ENCODE measurements at regions not wholly inside any gene's neighbourhood (a gene's known extent, or its start where the extent isn't known, plus 50 kb on each side); places are given as distances from the start of the nearest gene placed in this dataset.

DNA sequence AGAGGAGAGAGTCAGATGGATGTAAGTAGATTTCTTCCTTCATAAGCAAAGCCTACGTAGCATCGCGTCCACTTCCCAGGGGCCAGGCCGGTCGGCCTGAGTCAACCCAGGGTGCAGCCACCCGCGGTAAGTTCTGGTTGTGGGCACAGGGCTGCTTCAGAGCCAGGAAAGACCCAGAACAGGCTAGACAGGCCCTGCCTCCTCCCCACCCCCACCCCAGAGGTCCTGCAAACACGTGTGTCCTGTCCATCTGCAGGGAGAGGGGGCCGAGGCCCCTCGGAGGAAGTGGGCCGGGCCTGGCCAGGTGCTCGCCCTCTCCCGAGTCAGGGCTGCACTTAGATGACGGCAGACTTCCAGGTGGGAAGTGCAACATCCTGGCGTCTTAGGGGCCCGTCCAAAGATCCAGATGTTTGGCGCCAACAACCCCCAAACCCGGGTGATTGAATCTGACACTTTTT is 100.8 kb upstream of the ALDH1A3 start:
- Histone ChIP-seq H3K9ac (ENCODE audit: low read length) (no peak overlapping the region), H3K4me1 (ENCODE audit: control insufficient read depth, insufficient read depth, low read length) (no peaks in the 10 kb centered on the region)

DNA sequence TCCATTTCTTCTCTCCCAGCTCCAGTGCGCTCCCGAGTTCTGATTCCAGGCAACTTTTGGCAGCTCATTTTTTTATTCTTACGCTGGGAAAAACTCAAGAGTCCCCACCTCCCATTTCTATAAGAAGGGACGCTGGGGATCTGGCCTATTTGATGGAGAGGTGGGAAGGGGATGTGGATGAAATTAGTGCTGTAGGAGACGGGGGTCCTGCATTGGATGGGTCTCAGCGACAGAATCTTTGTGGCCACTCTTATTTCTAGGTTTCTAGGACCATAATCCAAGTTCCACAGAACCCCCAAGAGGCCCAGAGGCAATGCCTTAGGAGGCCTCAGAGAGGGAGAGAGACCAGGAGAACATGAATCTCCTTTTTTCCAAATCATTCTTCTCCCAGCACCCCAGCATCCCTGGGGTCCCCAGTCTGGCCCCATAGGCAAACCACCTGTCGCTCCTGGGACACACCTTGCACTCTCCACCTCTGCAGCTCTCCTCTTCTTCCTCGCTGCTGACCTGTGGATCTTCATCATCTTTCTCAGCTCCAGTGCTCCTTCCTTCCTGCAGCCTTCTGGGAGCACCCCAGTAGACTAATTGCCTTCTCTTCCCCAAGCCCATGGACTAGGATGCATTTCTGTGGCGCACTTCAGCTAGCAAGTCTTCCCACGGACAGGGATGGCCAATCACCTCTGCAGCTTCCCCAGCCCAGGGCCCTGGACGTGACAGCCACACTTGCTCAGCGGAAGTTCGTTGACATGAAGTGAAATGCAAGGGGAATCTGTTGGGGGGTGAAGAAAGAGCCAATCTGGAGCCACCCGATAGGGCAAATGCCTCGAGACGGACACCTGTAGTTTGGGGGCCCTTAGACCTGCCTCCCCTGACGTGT is 100.1 kb upstream of the ALDH1A3 start:
- Histone ChIP-seq H3K9me3 (ENCODE audit: control insufficient read depth, low read length) (no peaks in the 10 kb centered on the region), H3K27me3 (ENCODE audit: control insufficient read depth, insufficient read depth, low read length) (no peaks in the 10 kb centered on the region), H3K36me3 (ENCODE audit: control insufficient read depth, insufficient read depth, low read length) (no peaks in the 10 kb centered on the region), H3K9ac (ENCODE audit: low read length) (no peak overlapping the region), H3K4me1 (ENCODE audit: control insufficient read depth, insufficient read depth, low read length) (no peaks in the 10 kb centered on the region), H3K4me3 (ENCODE audit: low read length) (no peak overlapping the region)

More for the DNA sequence above, 100.8 kb upstream of the ALDH1A3 start:
- H3K4me3 ChIP-seq (ENCODE audit: low read length) = no peak overlapping the region
- H3K9me3 ChIP-seq (ENCODE audit: control insufficient read depth, low read length) = no peaks in the 10 kb centered on the region
- H3K27me3 ChIP-seq (ENCODE audit: control insufficient read depth, insufficient read depth, low read length) = no peaks in the 10 kb centered on the region
- no peaks in the 10 kb centered on the region for H3K36me3 ChIP-seq (ENCODE audit: control insufficient read depth, insufficient read depth, low read length)

DNA sequence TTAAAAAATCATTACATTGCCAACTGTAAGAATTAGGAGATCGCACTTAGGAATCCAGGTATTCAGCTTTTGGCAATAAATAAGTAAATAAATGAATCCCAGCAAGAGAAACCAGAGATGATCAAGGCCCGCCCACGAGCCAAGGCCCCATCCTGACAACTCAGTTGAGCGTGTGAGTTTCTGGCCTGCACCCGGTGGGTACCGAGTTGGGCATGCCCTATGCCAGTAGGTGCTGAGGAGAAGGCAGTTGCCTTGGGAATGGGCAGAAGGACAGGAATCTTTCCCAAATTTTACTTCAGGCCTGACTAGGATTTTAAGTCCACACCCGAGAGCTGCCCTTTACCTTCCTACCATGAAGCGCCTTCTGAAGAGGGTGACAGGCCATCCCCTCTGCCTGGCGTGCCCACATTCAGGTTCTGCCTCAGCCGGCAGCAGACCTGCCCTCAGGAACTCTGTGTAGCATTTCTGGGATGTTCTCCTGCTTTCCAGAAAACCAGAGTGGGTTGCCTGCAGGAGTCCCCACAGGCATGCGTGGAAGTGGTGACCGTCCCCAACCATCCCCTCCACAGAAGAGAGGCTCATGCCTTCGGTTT is 99.3 kb upstream of the ALDH1A3 start:
- no peak overlapping the region for H3K4me3 ChIP-seq (ENCODE audit: low read length)
- no peaks in the 10 kb centered on the region for H3K36me3 ChIP-seq (ENCODE audit: control insufficient read depth, insufficient read depth, low read length)
- H3K9ac ChIP-seq (ENCODE audit: low read length) = no peak overlapping the region
- H3K4me1 ChIP-seq (ENCODE audit: control insufficient read depth, insufficient read depth, low read length) = no peaks in the 10 kb centered on the region
- H3K9me3 ChIP-seq (ENCODE audit: control insufficient read depth, low read length) = no peaks in the 10 kb centered on the region
- no peaks in the 10 kb centered on the region for H3K27me3 ChIP-seq (ENCODE audit: control insufficient read depth, insufficient read depth, low read length)

DNA sequence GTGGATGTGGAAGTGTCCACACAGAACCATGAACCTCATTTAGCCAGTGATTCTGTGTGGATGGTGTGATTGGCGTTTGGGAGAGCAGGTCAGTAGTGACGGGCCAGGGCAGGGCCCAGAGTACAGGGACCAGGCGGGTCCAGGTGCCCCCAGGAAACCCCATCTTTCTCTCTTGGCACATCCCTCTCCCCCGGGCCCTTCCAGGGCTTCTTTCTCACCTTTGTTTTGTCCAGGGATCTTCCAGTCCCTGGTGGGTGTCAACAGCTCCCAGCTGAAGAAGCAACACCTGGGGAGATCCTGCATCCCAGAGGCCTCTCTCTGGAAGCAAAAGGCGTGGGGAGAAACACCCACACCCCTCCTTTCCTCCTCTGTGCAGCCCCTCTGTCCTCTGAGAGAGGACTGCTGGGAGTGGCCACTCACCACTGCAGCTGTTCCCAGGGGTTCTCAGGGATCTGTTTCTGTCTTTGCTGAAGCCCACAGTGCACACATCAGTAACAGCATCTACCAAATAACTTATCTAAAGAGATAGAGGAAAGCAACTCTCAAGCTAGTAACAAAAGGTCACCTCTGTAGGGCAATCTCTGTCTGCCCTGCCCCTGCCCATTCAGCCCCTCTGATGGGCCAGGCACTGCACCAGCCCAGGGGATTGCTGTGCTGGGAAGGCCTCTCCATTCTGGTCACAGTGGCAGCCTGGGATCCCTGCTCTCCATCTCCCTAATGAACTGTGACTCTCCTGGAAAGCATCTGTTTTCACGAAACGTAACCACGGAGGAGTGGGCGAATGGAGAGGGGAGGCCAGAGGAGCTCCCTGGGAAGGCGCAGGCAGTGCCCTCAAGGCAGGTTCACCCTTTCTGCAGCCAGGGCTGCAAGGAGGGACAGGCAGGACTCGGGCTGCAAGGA is 98.3 kb upstream of the ALDH1A3 start:
- H3K27me3 ChIP-seq (ENCODE audit: control insufficient read depth, insufficient read depth, low read length) = no peaks in the 10 kb centered on the region
- no peaks in the 10 kb centered on the region for H3K9me3 ChIP-seq (ENCODE audit: control insufficient read depth, low read length)
- H3K4me1 ChIP-seq (ENCODE audit: control insufficient read depth, insufficient read depth, low read length) = no peaks in the 10 kb centered on the region
- no peak overlapping the region for H3K9ac ChIP-seq (ENCODE audit: low read length)
- no peak overlapping the region for H3K4me3 ChIP-seq (ENCODE audit: low read length)
- no peaks in the 10 kb centered on the region for H3K36me3 ChIP-seq (ENCODE audit: control insufficient read depth, insufficient read depth, low read length)

DNA sequence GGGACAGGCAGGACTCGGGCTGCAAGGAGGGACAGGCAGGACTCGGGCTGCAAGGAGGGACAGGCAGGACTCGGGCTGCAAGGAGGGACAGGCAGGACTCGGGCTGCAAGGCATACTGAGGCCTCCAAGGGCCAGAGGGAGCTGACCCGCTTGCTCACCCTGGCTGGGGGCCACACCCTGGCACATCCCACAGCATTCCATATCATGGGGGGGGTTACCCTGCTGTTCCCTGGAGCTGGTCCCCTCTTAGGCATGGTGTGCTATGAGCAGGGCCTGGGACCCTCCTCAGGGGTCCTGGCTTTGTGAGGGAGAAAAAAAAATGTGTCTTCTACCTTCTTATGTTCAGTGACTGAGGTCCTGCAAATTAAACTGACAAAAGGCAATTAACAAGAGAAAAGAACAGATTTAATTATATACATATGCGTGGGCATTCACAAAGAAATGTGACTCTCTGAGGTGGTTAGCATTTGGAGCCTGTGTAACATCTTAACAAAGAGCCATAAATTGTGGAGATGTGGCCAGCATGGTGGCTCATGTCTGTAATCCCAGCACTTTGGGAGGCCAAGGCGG is 97.6 kb upstream of the ALDH1A3 start:
- Histone ChIP-seq H3K27me3 (ENCODE audit: control insufficient read depth, insufficient read depth, low read length) (no peaks in the 10 kb centered on the region), H3K4me3 (ENCODE audit: low read length) (no peak overlapping the region), H3K9me3 (ENCODE audit: control insufficient read depth, low read length) (no peaks in the 10 kb centered on the region), H3K36me3 (ENCODE audit: control insufficient read depth, insufficient read depth, low read length) (no peaks in the 10 kb centered on the region), H3K9ac (ENCODE audit: low read length) (no peak overlapping the region), H3K4me1 (ENCODE audit: control insufficient read depth, insufficient read depth, low read length) (no peaks in the 10 kb centered on the region)

DNA sequence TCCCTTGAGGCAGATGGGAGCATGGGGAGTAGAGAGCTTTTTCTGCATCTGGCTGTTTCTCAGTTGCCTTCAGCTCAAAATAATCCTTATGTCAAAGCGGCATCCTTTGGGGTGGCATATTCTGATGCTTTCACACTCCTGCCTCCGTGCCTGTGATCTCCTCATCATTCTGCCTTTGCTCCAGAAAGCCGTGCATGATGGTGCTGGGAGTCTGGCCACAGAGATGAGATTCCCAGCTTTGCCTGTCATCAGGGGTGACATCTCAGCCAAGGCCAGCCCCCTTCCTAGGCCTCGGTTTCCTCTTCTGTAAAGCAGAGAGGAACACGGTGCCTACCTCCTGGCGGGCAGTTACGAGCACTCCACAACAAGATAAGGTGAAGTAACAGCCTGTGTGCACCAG is 96.3 kb upstream of the ALDH1A3 start:
- H3K36me3 ChIP-seq (ENCODE audit: control insufficient read depth, insufficient read depth, low read length) = no peaks in the 10 kb centered on the region
- no peaks in the 10 kb centered on the region for H3K4me1 ChIP-seq (ENCODE audit: control insufficient read depth, insufficient read depth, low read length)
- H3K27me3 ChIP-seq (ENCODE audit: control insufficient read depth, insufficient read depth, low read length) = no peaks in the 10 kb centered on the region
- no peak overlapping the region for H3K9ac ChIP-seq (ENCODE audit: low read length)
- H3K4me3 ChIP-seq (ENCODE audit: low read length) = no peak overlapping the region
- no peaks in the 10 kb centered on the region for H3K9me3 ChIP-seq (ENCODE audit: control insufficient read depth, low read length)

DNA sequence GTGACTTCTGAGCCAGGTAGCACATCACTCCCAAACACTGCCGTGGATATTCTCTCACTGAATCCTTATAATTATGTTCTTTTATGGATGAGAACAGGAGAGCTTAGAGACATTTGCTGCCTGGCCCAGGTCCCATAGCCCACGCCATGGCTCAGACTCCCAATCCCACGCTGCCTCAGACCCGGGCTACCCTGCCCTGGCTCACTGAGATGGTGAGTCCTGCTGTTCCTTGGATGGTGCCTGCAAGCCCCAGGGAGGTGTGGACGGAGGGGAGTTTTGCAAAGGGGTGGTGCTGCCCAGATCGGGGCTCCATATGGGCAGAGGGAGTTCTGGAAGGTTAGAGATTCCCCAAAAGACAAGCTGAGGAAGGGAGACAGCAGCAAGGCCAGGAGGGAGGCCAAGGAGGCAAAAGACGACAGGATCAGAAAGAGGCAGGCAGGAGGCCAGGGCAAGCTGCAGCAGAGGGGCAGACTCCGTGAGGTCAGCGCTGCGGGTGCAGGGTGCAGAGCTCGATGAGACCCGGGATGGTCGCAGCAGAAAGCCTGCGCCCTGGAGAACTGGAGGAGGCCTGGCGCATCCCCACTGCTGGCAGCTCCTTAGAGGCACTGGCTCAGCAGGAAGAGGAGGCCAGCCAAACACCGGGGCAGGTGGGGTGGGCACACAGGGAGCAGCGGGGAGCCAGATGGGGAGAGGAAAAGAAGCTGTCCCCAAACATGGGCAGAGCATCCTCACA is 95.7 kb upstream of the ALDH1A3 start:
- no peaks in the 10 kb centered on the region for H3K36me3 ChIP-seq (ENCODE audit: control insufficient read depth, insufficient read depth, low read length)

DNA sequence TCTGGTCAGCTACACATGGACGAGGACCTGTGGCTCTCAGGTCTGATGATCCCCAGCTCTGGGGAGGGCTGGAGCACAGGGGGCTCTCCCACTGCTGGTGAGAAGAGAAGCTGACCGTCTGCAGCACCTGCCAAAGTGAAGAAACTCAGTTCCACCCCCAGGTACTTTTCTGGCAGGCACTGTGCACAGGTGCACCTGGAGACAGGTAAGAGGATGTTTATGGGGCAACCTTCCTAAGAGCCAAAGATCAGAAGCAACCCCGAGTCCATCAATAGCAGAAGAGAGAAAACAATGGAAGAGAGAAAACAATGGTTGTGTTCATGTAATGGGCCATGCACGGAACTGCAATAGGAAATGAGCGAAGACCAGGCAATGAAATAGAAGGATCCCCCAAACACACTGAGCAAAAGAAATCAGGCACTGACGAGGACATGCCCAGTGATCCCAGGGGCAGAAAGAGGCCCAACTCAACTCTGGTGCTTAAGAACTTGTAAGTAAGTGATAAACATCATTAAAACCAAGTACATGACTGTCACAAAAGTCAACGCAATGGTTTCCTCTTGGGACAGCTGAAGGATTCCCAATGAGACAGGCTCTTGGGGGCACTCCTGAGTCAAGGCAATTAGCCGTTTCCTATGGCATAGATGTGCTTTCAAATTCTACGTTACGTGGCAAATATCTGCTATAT is 95.0 kb upstream of the ALDH1A3 start:
- H3K9me3 ChIP-seq (ENCODE audit: control insufficient read depth, low read length) = no peaks in the 10 kb centered on the region
- H3K27me3 ChIP-seq (ENCODE audit: control insufficient read depth, insufficient read depth, low read length) = no peaks in the 10 kb centered on the region
- H3K9ac ChIP-seq (ENCODE audit: low read length) = no peak overlapping the region
- H3K4me1 ChIP-seq (ENCODE audit: control insufficient read depth, insufficient read depth, low read length) = no peaks in the 10 kb centered on the region
- no peaks in the 10 kb centered on the region for H3K36me3 ChIP-seq (ENCODE audit: control insufficient read depth, insufficient read depth, low read length)
- H3K4me3 ChIP-seq (ENCODE audit: low read length) = no peak overlapping the region

More for the DNA sequence above, 95.7 kb upstream of the ALDH1A3 start:
- no peak overlapping the region for H3K4me3 ChIP-seq (ENCODE audit: low read length)
- no peaks in the 10 kb centered on the region for H3K27me3 ChIP-seq (ENCODE audit: control insufficient read depth, insufficient read depth, low read length)
- H3K4me1 ChIP-seq (ENCODE audit: control insufficient read depth, insufficient read depth, low read length) = no peaks in the 10 kb centered on the region
- H3K9me3 ChIP-seq (ENCODE audit: control insufficient read depth, low read length) = no peaks in the 10 kb centered on the region
- no peak overlapping the region for H3K9ac ChIP-seq (ENCODE audit: low read length)

DNA sequence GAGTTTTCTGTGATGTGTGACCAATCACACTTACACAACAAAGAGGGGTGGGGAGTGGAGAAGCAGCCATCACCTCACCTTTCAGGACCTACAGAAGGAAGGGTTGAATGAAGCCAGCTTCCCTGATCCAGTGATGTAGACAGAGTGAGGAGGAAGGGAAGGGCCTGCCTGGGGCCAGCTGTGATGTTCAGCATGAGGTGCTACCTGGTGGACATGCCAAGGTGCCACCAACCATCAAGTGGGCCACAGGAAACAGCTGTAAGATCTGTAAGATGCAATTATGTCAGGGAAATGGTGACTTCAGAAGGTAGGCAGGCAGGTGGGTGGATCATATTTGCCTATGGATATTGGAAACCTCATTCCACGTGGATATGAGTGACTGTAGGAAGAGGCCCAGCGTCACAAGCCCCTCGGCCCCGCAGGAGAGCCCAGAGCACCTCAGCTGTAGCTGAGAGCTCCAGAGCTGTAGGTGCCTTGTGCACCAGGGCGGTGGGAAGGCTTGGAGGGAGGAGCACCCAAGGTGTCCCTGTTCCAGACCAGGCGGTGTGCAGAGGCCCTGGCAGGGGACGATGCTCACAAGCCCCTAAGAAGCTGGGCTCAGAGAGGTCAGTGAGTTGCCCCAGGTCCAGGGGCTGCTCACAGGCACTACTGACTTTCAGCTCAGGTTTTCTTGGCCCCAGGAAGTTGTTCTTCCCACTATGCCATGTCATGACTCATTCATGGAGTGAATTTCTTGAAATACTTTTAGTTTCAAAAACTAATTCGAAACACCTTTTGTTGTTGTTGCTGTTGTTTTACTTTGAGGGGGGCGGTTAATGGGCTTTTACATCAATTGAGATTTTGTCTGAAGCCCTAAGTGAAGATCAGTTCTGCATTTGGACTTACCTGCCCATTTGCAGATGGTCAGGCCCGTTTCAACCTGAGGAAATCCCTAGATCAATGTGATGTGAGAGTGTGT is 94.2 kb upstream of the ALDH1A3 start:
- H3K4me1 ChIP-seq (ENCODE audit: control insufficient read depth, insufficient read depth, low read length) = no peaks in the 10 kb centered on the region
- H3K9me3 ChIP-seq (ENCODE audit: control insufficient read depth, low read length) = no peaks in the 10 kb centered on the region
- no peaks in the 10 kb centered on the region for H3K27me3 ChIP-seq (ENCODE audit: control insufficient read depth, insufficient read depth, low read length)
- H3K36me3 ChIP-seq (ENCODE audit: control insufficient read depth, insufficient read depth, low read length) = no peaks in the 10 kb centered on the region
- H3K4me3 ChIP-seq (ENCODE audit: low read length) = no peak overlapping the region
- no peak overlapping the region for H3K9ac ChIP-seq (ENCODE audit: low read length)

DNA sequence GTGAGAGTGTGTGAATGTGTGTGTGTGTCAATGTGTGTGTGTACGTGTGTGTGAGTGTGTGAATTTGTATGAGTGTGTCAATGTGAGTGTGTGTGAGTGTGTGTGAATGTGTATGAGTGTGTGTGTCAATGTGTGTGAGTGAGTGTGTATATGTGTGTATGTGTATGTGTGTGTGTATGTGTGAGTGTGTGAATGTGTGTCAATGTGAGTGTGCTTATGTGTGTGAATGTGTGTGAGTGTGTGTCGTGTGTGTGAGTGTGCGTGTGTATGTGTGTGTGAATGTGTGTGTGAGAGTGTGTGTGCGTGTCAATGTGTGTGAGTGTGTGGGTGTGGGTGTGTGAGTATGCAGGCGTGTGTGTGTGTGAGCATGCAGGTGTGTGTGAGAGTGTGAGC is 93.5 kb upstream of the ALDH1A3 start:
- no peaks in the 10 kb centered on the region for H3K4me1 ChIP-seq (ENCODE audit: control insufficient read depth, insufficient read depth, low read length)
- no peaks in the 10 kb centered on the region for H3K9me3 ChIP-seq (ENCODE audit: control insufficient read depth, low read length)
- no peak overlapping the region for H3K9ac ChIP-seq (ENCODE audit: low read length)
- no peaks in the 10 kb centered on the region for H3K27me3 ChIP-seq (ENCODE audit: control insufficient read depth, insufficient read depth, low read length)
- H3K4me3 ChIP-seq (ENCODE audit: low read length) = no peak overlapping the region
- no peaks in the 10 kb centered on the region for H3K36me3 ChIP-seq (ENCODE audit: control insufficient read depth, insufficient read depth, low read length)

All from mucosa of stomach (tissue), 1 donor.